Heart left ventricle (tissue), 16 donors: ENCODE measurements at regions not wholly inside any gene's neighbourhood (a gene's known extent, or its start where the extent isn't known, plus 50 kb on each side); places are given as distances from the start of the nearest gene placed in this dataset.

Experiments used
- ATAC-seq, 4 donors: fragments of 200-7000 bp; cut with Tn5 transposase; one replicate each; pipeline ENCODE4 v1.9.1; 2020 to 2022; ENCODE audit warnings: moderate library complexity in 4 of 4, mild to moderate bottlenecking in 3 of 4, moderate number of reproducible peaks in 1 of 4
- DNase-seq, 5 donors: peaks; one replicate each; pipeline ENCODE4 v3.0.0-alpha.2; 2020
- H3K27ac ChIP-seq, 12 donors: fragments of 200-600 bp; sonication (generic) in 4 of 12; one replicate each; pipeline versions ENCODE4 v1.5.0 to v1.8.0; 2016 to 2022; ENCODE audit warnings: mild to moderate bottlenecking in 2 of 12
- H3K27me3 ChIP-seq, 9 donors: fragments of 200-600 bp; sonication (generic) in 2 of 9; one replicate each; pipeline versions ENCODE4 v1.5.1 to v1.8.0; 2016 to 2022; ENCODE audit warnings: mild to moderate bottlenecking in 3 of 9
- H3K36me3 ChIP-seq, 9 donors: fragments of 200-600 bp; sonication (generic) in 2 of 9; one replicate each; pipeline versions ENCODE4 v1.5.0 to v1.8.0; 2018 to 2022; ENCODE audit warnings: mild to moderate bottlenecking in 2 of 9
- H3K4me1 ChIP-seq, 12 donors: fragments of 200-600 bp; sonication (generic) in 4 of 12; one replicate each; pipeline versions ENCODE4 v1.5.0 to v1.8.0; 2016 to 2022; ENCODE audit warnings: mild to moderate bottlenecking in 3 of 12
- H3K4me3 ChIP-seq, 12 donors: fragments of 200-600 bp; sonication (generic) in 4 of 12; one replicate each; pipeline versions ENCODE4 v1.5.0 to v1.8.0; 2017 to 2022; ENCODE audit warnings: mild to moderate bottlenecking in 9 of 12, moderate library complexity in 4 of 12
- H3K9me3 ChIP-seq, 12 donors: fragments of 200-600 bp; sonication (generic) in 4 of 12; one replicate each; pipeline versions ENCODE4 v1.5.0 to v1.8.0; 2016 to 2022; ENCODE audit warnings: mild to moderate bottlenecking in 1 of 12
- POLR2A ChIP-seq, 2 donors: fragments of 450-650 bp; IDR thresholded peaks; one replicate each; pipeline ENCODE4 v1.6.1; 2017; ENCODE audit warnings: antibody characterized with exemption in 2 of 2, mild to moderate bottlenecking in 2 of 2, moderate library complexity in 2 of 2
- WGBS, 4 donors: extraction: QIAGEN DNeasy Blood & Tissue Kit in 2 of 4; methylation state at CpG; one replicate each; pipeline versions ENCODE4 v1.1.5 to v1.1.7; 2013 to 2018; 5-methylcytosine and 5-hydroxymethylcytosine counted together
- intact Hi-C, 10 donors: fragments of 100-400 bp; cut with DNase I; formaldehyde crosslinking; loops; one replicate each; pipeline versions ENCODE4 v1.11.1 to v1.14.2; 2022
- TF ChIP-seq, protein P1 (sequence below), 12 donors: fragments of 200-600 bp; sonication (generic) in 4 of 12; IDR thresholded peaks; one replicate each; pipeline versions ENCODE4 v1.5.0 to v1.8.0; 2018 to 2022; ENCODE audit warnings: antibody characterized with exemption in 12 of 12, mild to moderate bottlenecking in 5 of 12
- donor health status: ischemic (EF 13 %, LVEDD 7.1; RV severe dilation, severe dysfunction).
- donor health status: healthy with polysubstance abuse.
- donor health status: DM: no; HTN: yes; CAD: no.
- donor health status: DM: no; HTN: no; CAD: no.
- donor health status: ischemic (EF 25% LVEDD 6.9; RV normal size, moderate dysfunction).
- donor health status: ischemic (EF 25% LVEDD 5.7; RV mildly dilated, moderate dysfunction).
- donor health status: healthy.
- donor health status: DM: yes; HTN: yes; CAD: no.
- donor health status: ischemic (EF 35%, LVEDD 5.7; RV mildly dilated, moderate dysfunction).
- donor health status: nonischemic (EF 11% LVEDD 7.7; RV severe dilation, severe dysfunction).
- donor health status: DM: yes; HTN: yes; CAD: no.
- donor health status: PGD.
- donor health status: ischemic (EF 29% LVEDD 5.4; RV normal size, mild dysfunction).
- donor health status: nonischemic (EF 23%, LVEDD 6.1; RV moderate dilation, normal function).

DNA sequence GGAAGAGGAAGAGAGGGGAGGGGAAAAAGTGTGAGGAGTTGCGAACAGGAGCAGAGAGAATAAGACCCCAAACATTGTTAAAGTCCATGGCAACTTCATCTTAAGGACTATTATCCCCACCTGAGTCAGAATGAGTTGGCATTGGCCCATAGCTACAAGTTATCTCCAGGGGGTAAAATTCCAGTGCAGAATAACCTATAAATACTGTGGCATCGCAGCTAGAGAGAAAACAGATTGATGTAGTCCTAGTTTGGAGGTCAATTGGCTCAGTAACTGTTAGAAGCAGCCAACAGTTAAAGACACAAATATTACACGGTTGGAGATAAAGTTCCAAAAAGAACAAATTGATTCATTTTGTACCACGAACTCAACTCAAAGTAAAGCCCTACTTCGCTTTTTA, 313.9 kb upstream of the CCDC54 start:
- H3K27me3 ChIP-seq, result no peaks in the 10 kb centered on the region
- DNase-seq (no peak), ATAC-seq (peak in 2 of 4 donors; percentile 39 to 57)
- no peak overlapping the region for H3K4me3 ChIP-seq
- 50 to 63% (median 56%) methylated on average over 5 of the region's 5 CpGs for WGBS, 4 donors
- H3K9me3 ChIP-seq, result no peaks in the 10 kb centered on the region
- H3K36me3 ChIP-seq, result no peaks in the 10 kb centered on the region
- peak overlapping the region in 1 of 12 donors; percentile 32 for H3K27ac ChIP-seq
- intact Hi-C loops, result loop anchor here in 4 of 10 donors (5.0 kb wide), 3 partner anchors 236 to 1196 kb away; partner anchors contain the start of gene CBLB (in 1 of the 4)
- TF ChIP-seq, protein P1, sequence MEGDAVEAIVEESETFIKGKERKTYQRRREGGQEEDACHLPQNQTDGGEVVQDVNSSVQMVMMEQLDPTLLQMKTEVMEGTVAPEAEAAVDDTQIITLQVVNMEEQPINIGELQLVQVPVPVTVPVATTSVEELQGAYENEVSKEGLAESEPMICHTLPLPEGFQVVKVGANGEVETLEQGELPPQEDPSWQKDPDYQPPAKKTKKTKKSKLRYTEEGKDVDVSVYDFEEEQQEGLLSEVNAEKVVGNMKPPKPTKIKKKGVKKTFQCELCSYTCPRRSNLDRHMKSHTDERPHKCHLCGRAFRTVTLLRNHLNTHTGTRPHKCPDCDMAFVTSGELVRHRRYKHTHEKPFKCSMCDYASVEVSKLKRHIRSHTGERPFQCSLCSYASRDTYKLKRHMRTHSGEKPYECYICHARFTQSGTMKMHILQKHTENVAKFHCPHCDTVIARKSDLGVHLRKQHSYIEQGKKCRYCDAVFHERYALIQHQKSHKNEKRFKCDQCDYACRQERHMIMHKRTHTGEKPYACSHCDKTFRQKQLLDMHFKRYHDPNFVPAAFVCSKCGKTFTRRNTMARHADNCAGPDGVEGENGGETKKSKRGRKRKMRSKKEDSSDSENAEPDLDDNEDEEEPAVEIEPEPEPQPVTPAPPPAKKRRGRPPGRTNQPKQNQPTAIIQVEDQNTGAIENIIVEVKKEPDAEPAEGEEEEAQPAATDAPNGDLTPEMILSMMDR (IDR thresholded peaks at IDR 0.05), result no peak
- TF ChIP-seq POLR2A (IDR thresholded peaks at IDR 0.05), result no peak
- H3K4me1 ChIP-seq, result peaks cover 0 to 27% (median 18%) of the 10 kb centered on the region in 12 donors

GRCh38 chr3:107064405-107065060, 312.7 kb upstream of the CCDC54 start:
- 20 to 22% (median 21%) methylated on average over 9 of the region's 9 CpGs for WGBS, 4 donors
- DNase-seq (peak in 4 of 5 donors; percentile 57 to 70 (median 64)), ATAC-seq (peak; percentile 77 to 90 (median 88))
- TF ChIP-seq, protein P1 (IDR thresholded peaks at IDR 0.05), result peak; percentile 71 to 92 (median 82)
- no peak for TF ChIP-seq POLR2A (IDR thresholded peaks at IDR 0.05)
- Histone ChIP-seq H3K4me1 (peaks cover 0 to 33% (median 18%) of the 10 kb centered on the region in 12 donors), H3K27ac (peak overlapping the region in 6 of 12 donors; percentile 6 to 37 (median 17)), H3K4me3 (no peak overlapping the region), H3K36me3 (no peaks in the 10 kb centered on the region), H3K9me3 (no peaks in the 10 kb centered on the region), H3K27me3 (no peaks in the 10 kb centered on the region)
- intact Hi-C loops, result loop anchor here in 9 of 10 donors (2.0 to 5.0 kb wide), 4 partner anchors 237 to 1197 kb away; partner anchors contain the start of gene CBLB (in 1 of the 9)

DNA sequence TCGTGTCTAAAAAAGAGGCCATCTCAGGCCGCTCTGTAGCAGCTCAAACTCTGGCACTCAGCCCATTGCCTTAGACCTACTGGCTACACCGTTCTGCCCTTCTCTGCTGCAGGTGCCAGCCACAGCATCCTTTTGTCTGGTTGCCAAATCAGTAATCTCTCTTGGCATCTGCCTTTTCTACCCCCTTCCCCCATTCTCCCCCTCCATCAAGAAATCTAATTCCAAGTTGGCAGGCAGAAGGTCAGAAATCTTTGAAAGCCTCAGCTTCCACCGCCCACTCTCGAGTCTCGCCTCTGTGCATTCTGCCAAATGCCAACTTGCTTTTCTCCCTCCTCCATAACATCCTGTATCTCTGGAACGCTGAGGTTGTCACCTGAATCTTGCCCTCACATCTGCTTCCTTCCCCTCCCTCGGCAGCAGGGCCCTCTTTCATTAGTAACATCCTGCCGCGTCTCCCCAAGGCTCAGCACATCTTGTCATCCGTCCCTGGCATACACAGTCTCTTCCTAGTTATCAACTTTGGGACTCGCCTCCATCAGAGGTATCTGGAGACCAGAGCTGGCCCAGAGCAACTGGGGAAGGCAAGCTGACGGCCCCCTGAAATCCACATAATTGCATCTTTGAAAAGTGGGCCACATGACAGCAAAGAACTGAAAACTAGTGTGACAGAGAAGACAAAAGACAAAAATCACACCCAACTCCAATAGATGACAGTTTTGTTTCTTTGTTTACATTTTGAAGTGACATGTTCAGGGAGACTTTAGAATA, 312.0 kb upstream of the CCDC54 start:
- TF ChIP-seq POLR2A (IDR thresholded peaks at IDR 0.05), result no peak
- TF ChIP-seq, protein P1 (IDR thresholded peaks at IDR 0.05), result no peak
- WGBS, 4 donors, result 31 to 41% (median 33%) methylated on average over 13 of the region's 13 CpGs
- H3K4me3 ChIP-seq, result no peak overlapping the region
- ATAC-seq, result peak in 1 of 4 donors; percentile 7
- peaks cover 0 to 34% (median 18%) of the 10 kb centered on the region in 12 donors for H3K4me1 ChIP-seq
- intact Hi-C loops, result loop anchor here in 5 of 10 donors (2.0 kb wide), 1 partner anchor 240 kb away; no protein-coding TSS in a partner anchor
- no peaks in the 10 kb centered on the region for H3K27me3 ChIP-seq
- peak overlapping the region in 3 of 12 donors; percentile 15 to 37 (median 22) for H3K27ac ChIP-seq
- no peaks in the 10 kb centered on the region for H3K9me3 ChIP-seq
- peak in 3 of 5 donors; percentile 12 to 26 (median 24) for DNase-seq
- no peaks in the 10 kb centered on the region for H3K36me3 ChIP-seq

- no peak overlapping the region for H3K4me3 ChIP-seq
- no peak for ATAC-seq
- no peaks in the 10 kb centered on the region for H3K9me3 ChIP-seq
- no peaks in the 10 kb centered on the region for H3K36me3 ChIP-seq
- 77 to 88% (median 84%) methylated on average over 5 of the region's 5 CpGs for WGBS, 4 donors
- no peak for TF ChIP-seq POLR2A (IDR thresholded peaks at IDR 0.05)
- TF ChIP-seq, protein P1 (IDR thresholded peaks at IDR 0.05), result no peak
- H3K4me1 ChIP-seq, result peaks cover 0 to 34% (median 18%) of the 10 kb centered on the region in 12 donors
- intact Hi-C loops, result no loop called here
- H3K27ac ChIP-seq, result no peak overlapping the region
- H3K27me3 ChIP-seq, result no peaks in the 10 kb centered on the region
- no peak for DNase-seq
Observed at GRCh38 chr3:107067421-107067820, 309.8 kb upstream of the CCDC54 start.
